Esophagus muscularis mucosa (tissue), 4 donors: ENCODE measurements at regions not wholly inside any gene's neighbourhood (a gene's known extent, or its start where the extent isn't known, plus 50 kb on each side); places are given as distances from the start of the nearest gene placed in this dataset.
"Not testable (repeated sequence)": the region's sequence is repeated elsewhere in the genome, so short reads cannot be mapped to it uniquely, and the experiment has no call there.

Source experiments
- DNase-seq: peaks from one replicate; pipeline ENCODE4 v3.0.0-alpha.2; 2017; ENCODE audit errors: extremely low spot score
- H3K27ac ChIP-seq, 4 donors: fragments of 200-600 bp; sonication (generic); replicated peaks in 1 of 4; 1 replicate in 3 of 4; 2 replicates in 1 of 4; pipeline ENCODE4 v1.5.1; 2016 to 2019; ENCODE audit warnings: mild to moderate bottlenecking in 1 of 4
- H3K27me3 ChIP-seq, 4 donors: fragments of 200-600 bp; sonication (generic); one replicate each; pipeline versions ENCODE4 v1.5.1 to v1.6.0; 2016 to 2019
- H3K36me3 ChIP-seq, 4 donors: fragments of 200-600 bp; sonication (generic); one replicate each; pipeline ENCODE4 v1.5.1; 2016 to 2019
- H3K4me1 ChIP-seq, 4 donors: fragments of 200-600 bp; sonication (generic); one replicate each; pipeline ENCODE4 v1.5.1; 2016 to 2019
- H3K4me3 ChIP-seq, 4 donors: fragments of 200-600 bp; sonication (generic); 1 replicate in 2 of 4; 2 replicates in 2 of 4; pipeline ENCODE4 v1.5.1; 2016 to 2019; ENCODE audit warnings: mild to moderate bottlenecking in 4 of 4, moderate library complexity in 1 of 4
- H3K9me3 ChIP-seq, 4 donors: fragments of 200-600 bp; sonication (generic); 1 replicate in 3 of 4; 2 replicates in 1 of 4; pipeline ENCODE4 v1.5.1; 2016 to 2019
- EP300 ChIP-seq: sonication (generic); formaldehyde crosslinking; IDR thresholded peaks from one replicate; pipeline ENCODE4 v1.6.1; 2017; ENCODE audit warnings: antibody characterized with exemption
- POLR2A ChIP-seq: fragments of 450-650 bp; IDR thresholded peaks from one replicate; pipeline ENCODE4 v1.6.1; 2017; ENCODE audit warnings: antibody characterized with exemption, moderate library complexity, mild to moderate bottlenecking, low read depth
- POLR2AphosphoS5 ChIP-seq, 2 donors: sonication (generic); formaldehyde crosslinking; IDR thresholded peaks; one replicate each; pipeline ENCODE4 v1.6.1; 2017; ENCODE audit warnings: antibody characterized with exemption in 2 of 2
- WGBS: methylation state at CpG from one replicate; pipeline ENCODE4 v1.1.5; 2018; 5-methylcytosine and 5-hydroxymethylcytosine counted together
- intact Hi-C: fragments of 100-400 bp; cut with DNase I; formaldehyde crosslinking; loops from one replicate; pipeline ENCODE4 v1.15.1; 2023
- TF ChIP-seq, protein P1 (sequence below), 3 experiments: fragments of 200-600 bp in 2 of 3; fragments of 450-650 bp in 1 of 3; sonication (generic) in 2 of 3; IDR thresholded peaks; one replicate each; pipeline ENCODE4 v1.5.1; 2017 to 2019; ENCODE audit warnings: antibody characterized with exemption in 3 of 3, mild to moderate bottlenecking in 2 of 3, moderate library complexity in 1 of 3

DNA sequence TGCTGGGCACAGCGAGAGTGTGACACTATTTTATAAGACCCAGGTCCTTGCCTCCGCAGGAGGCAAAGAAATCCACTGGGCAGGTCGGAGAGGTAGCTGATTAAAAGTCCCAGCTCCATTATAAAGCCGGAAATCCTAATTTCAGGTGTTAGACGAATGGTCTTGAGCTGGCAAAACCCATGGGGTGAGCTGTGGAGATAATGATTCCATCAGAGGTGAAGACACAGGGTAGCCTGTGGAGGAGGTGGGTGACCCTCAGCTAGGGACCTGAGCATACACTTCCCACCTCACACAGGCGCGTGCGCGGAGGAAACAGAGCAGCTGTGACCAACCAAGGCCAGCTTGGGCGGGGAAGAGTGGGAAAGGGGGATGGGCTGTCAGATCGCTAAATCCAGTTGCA lies 201.7 kb upstream of the CXCR4 start:
- H3K9me3 ChIP-seq = no peaks in the 10 kb centered on the region
- intact Hi-C loops = no loop called here
- H3K36me3 ChIP-seq = no peaks in the 10 kb centered on the region
- DNase-seq = no peak
- H3K27me3 ChIP-seq = no peaks in the 10 kb centered on the region
- H3K4me1 ChIP-seq = no peaks in the 10 kb centered on the region
- H3K4me3 ChIP-seq = no peak overlapping the region
- WGBS = 89% methylated on average over 11 of the region's 11 CpGs
- no peak overlapping the region for H3K27ac ChIP-seq
- TF ChIP-seq EP300 = no peak
- TF ChIP-seq POLR2AphosphoS5 (IDR thresholded peaks at IDR 0.05) = no peak
- TF ChIP-seq, protein P1, sequence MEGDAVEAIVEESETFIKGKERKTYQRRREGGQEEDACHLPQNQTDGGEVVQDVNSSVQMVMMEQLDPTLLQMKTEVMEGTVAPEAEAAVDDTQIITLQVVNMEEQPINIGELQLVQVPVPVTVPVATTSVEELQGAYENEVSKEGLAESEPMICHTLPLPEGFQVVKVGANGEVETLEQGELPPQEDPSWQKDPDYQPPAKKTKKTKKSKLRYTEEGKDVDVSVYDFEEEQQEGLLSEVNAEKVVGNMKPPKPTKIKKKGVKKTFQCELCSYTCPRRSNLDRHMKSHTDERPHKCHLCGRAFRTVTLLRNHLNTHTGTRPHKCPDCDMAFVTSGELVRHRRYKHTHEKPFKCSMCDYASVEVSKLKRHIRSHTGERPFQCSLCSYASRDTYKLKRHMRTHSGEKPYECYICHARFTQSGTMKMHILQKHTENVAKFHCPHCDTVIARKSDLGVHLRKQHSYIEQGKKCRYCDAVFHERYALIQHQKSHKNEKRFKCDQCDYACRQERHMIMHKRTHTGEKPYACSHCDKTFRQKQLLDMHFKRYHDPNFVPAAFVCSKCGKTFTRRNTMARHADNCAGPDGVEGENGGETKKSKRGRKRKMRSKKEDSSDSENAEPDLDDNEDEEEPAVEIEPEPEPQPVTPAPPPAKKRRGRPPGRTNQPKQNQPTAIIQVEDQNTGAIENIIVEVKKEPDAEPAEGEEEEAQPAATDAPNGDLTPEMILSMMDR (IDR thresholded peaks at IDR 0.05) = no peak
- TF ChIP-seq POLR2A = no peak

DNA sequence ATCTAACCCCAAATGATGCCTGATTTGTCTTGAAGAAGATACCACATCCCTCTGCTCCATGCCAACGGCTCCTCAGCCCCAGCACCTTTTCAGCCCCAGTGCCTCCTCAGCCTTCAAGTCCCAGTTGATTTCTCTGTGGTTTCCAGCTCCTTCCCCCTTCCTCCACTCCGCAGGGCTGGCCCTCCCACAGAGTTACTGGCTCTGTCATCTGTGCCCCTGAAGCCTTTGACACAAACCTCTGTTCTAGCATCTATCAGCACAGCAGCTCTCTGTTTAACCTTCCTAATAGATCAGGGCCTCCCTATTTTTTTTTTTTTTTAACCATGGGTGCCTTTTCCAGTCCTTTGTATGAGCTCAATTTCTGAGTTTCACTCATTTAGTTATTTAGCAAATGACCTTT lies 201.3 kb upstream of the CXCR4 start:
- WGBS = 45% methylated on average over 2 of the region's 2 CpGs
- intact Hi-C loops = no loop called here
- DNase-seq = no peak

DNA sequence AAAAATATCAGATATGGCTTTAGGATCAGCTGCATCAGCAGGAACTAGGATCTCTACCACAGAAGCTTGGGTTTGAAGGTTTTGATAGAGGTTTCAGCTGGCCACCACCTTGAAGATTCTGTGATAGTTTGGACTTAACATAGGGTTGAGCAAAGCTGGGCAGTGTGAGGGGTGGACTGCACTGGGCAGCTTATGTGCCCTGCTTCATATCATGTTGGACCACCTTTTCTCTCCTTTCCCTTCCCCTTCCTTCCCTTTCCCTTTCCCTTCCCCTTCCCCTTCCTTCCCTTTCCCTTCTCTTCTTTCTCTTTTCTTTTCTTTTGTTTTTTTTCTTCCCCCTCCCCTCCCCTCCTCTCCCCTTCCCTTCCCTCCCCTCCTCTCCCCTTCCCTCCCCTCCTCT lies 196.3 kb upstream of the CXCR4 start:
- H3K4me3 ChIP-seq = no peak overlapping the region
- no peaks in the 10 kb centered on the region for H3K9me3 ChIP-seq
- DNase-seq = no peak
- H3K4me1 ChIP-seq = no peaks in the 10 kb centered on the region
- TF ChIP-seq, protein P1 (IDR thresholded peaks at IDR 0.05) = no peak
- no peak for TF ChIP-seq EP300
- no peak for TF ChIP-seq POLR2AphosphoS5 (IDR thresholded peaks at IDR 0.05)
- no peak for TF ChIP-seq POLR2A
- H3K27me3 ChIP-seq = no peaks in the 10 kb centered on the region
- H3K36me3 ChIP-seq = no peaks in the 10 kb centered on the region
- H3K27ac ChIP-seq = no peak overlapping the region
- intact Hi-C loops = no loop called here

More for the DNA sequence above, 201.3 kb upstream of the CXCR4 start:
- Histone ChIP-seq H3K27me3 (no peaks in the 10 kb centered on the region), H3K9me3 (no peaks in the 10 kb centered on the region), H3K4me3 (no peak overlapping the region), H3K36me3 (no peaks in the 10 kb centered on the region), H3K27ac (no peak overlapping the region), H3K4me1 (no peaks in the 10 kb centered on the region)
- TF ChIP-seq, protein P1 (IDR thresholded peaks at IDR 0.05) = no peak
- TF ChIP-seq POLR2A (no peak), POLR2AphosphoS5 (IDR thresholded peaks at IDR 0.05) (no peak), EP300 (no peak)

DNA sequence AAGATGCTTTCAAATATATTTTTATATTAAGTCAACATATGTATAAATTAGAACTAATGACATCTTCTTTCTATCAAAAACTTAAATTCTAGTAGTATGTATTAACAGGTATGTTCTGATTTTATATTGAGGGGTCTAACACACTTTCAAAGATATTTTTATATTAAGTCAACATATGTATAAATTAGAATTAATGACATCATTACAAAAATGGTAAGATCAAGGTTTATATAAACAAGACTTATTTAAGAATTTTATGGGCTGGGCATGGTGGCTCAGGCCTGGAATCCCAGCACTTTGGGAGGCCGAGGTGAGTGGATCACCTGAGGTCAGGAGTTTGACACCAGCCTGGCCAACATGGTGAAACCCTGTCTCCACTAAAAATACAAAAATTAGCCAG lies 194.6 kb upstream of the CXCR4 start:
- intact Hi-C loops, H3K4me1 ChIP-seq, DNase-seq, H3K9me3 ChIP-seq, H3K27ac ChIP-seq, H3K4me3 ChIP-seq, H3K27me3 ChIP-seq, H3K36me3 ChIP-seq: not testable (repeated sequence)
- 100% methylated on average over 1 of the region's 1 CpG for whole genome bisulfite sequencing

DNA sequence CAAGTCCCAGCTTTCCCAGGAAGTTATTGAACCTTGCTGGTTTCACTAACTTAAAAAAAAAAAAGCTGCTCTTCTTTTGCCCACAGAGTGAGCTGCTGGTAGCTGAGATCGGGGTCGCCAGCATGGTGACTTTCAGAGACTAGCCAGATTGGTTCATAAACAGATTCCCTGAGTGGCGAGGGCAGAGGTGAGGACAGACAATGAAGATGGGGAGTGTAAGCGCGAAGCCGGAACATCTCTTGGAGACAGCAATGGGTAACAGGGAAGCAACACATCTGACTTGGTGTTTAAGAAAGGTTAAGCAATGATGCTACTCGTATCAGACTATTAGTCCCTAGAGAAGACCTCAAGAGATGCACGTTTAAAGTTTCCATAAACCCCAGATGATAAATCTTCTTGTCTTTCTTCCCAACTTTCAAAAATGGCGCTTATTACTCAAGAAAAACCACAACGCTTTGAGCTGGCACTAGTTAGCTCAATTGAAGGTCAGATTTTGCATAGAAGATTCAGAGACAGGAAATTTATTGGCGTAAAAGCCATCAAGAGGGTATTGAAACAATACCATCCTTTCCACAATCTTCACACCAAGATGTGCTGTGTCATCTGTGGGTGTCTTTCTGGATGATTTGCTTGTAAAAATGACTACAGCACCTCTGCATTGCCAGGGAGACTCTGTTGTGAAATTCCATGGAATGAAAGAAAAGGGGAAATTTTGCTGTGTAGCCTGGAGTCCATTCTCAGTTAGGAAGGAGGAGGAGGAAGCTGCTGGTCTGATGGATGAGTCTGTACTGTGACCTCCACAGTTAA lies 193.1 kb upstream of the CXCR4 start:
- intact Hi-C loops = no loop called here
- no peaks in the 10 kb centered on the region for H3K4me1 ChIP-seq
- TF ChIP-seq, protein P1 (IDR thresholded peaks at IDR 0.05) = no peak
- TF ChIP-seq EP300 (no peak), POLR2A (no peak), POLR2AphosphoS5 (IDR thresholded peaks at IDR 0.05) (no peak)
- H3K9me3 ChIP-seq = no peaks in the 10 kb centered on the region
- no peak for DNase-seq
- no peaks in the 10 kb centered on the region for H3K36me3 ChIP-seq
- WGBS = 85% methylated on average over 11 of the region's 11 CpGs
- no peak overlapping the region for H3K4me3 ChIP-seq
- H3K27me3 ChIP-seq = no peaks in the 10 kb centered on the region
- no peak overlapping the region for H3K27ac ChIP-seq
